Lung (tissue), 11 donors: ENCODE measurements at regions not wholly inside any gene's neighbourhood (a gene's known extent, or its start where the extent isn't known, plus 50 kb on each side); places are given as distances from the start of the nearest gene placed in this dataset.

Experiments
- ATAC-seq: fragments of 200-7000 bp; cut with Tn5 transposase; one replicate; pipeline ENCODE4 v1.9.1; 2020; ENCODE audit warnings: moderate number of reproducible peaks; ENCODE audit not compliant: insufficient read depth, low FRiP score
- DNase-seq, 3 donors: peaks; one replicate each; pipeline ENCODE4 v3.0.0-alpha.2; 2013 to 2017
- H3K27ac ChIP-seq, 2 donors: one replicate each; pipeline ENCODE4 v1.5.1; 2013; ENCODE audit warnings: mild to moderate bottlenecking in 2 of 2, moderate library complexity in 2 of 2, control low read depth in 1 of 2, inconsistent platforms in 1 of 2, low read depth in 1 of 2, low read length in 1 of 2
- H3K27me3 ChIP-seq, 3 donors: one replicate each; pipeline ENCODE4 v1.5.1; 2013; ENCODE audit warnings: low read length in 2 of 3; ENCODE audit not compliant: control insufficient read depth in 3 of 3, insufficient read depth in 3 of 3
- H3K36me3 ChIP-seq, 4 donors: one replicate each; pipeline ENCODE4 v1.5.1; 2013; ENCODE audit warnings: low read length in 4 of 4, mild to moderate bottlenecking in 1 of 4, moderate library complexity in 1 of 4; ENCODE audit not compliant: control insufficient read depth in 4 of 4, insufficient read depth in 4 of 4
- H3K4me1 ChIP-seq, 5 donors: one replicate each; pipeline ENCODE4 v1.5.1; 2013; ENCODE audit warnings: low read length in 5 of 5, mild to moderate bottlenecking in 2 of 5, moderate library complexity in 1 of 5; ENCODE audit not compliant: control insufficient read depth in 5 of 5, insufficient read depth in 5 of 5
- H3K4me3 ChIP-seq: one replicate; pipeline ENCODE4 v1.5.1; 2013; ENCODE audit warnings: mild to moderate bottlenecking, control low read depth, moderate library complexity
- H3K9ac ChIP-seq, 2 donors: one replicate each; pipeline ENCODE4 v1.5.1; 2013; ENCODE audit warnings: low read length in 2 of 2, control low read depth in 1 of 2; ENCODE audit not compliant: insufficient read depth in 1 of 2
- H3K9me3 ChIP-seq, 4 donors: one replicate each; pipeline ENCODE4 v1.5.1; 2013; ENCODE audit warnings: low read length in 3 of 4, mild to moderate bottlenecking in 1 of 4, moderate library complexity in 1 of 4; ENCODE audit not compliant: control insufficient read depth in 4 of 4, insufficient read depth in 3 of 4
- CTCF ChIP-seq: IDR thresholded peaks from 2 replicates; pipeline ENCODE4 v1.5.1; 2012; ENCODE audit warnings: mild to moderate bottlenecking; ENCODE audit errors: control extremely low read depth, extremely low read depth
- WGBS, 2 donors: extraction: QIAGEN DNeasy Blood & Tissue Kit; methylation state at CpG; one replicate each; pipeline ENCODE4 v1.1.7; 2013; 5-methylcytosine and 5-hydroxymethylcytosine counted together
- donor health status: control.
- donor health status: control.
- donor health status: Bipolar disorder and iron deficiency.
- donor health status: healthy.
- donor health status: DM: yes; HTN: yes; CAD: no.

- Histone ChIP-seq H3K9me3 (no peaks in the 10 kb centered on the region), H3K27ac (no peak overlapping the region), H3K9ac (no peak overlapping the region), H3K4me3 (no peak overlapping the region), H3K4me1 (peaks cover 0 to 23% (median 6%) of the 10 kb centered on the region in 5 donors), H3K36me3 (no peaks in the 10 kb centered on the region), H3K27me3 (no peaks in the 10 kb centered on the region)
- TF ChIP-seq CTCF = no peak
- ATAC-seq (no peak), DNase-seq (no peak)
- 64 to 65% methylated on average over 3 of the region's 3 CpGs for WGBS, 2 donors
Observed at GRCh38 chr1:67614511-67614934, 70.5 kb upstream of the GADD45A start.

DNA sequence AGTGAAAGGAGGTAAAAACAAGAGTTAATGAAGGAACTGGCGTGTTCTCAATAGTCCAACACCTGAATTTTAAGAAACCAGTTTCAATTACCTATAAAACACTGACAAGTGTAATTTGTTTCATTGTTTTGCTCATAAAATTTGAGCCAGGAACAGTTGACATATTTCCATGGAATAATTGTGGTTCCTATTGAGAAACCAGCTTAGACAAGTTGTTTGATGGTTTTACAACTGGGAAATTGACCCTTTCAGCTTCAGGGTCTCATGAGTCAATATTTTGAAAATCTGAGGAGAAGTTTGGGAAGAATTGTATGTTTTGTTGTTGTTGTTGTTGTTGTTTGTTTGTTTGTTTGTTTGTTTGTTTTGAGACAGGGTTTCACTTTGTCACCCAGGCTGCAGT lies 69.1 kb upstream of the GADD45A start:
- H3K36me3 ChIP-seq = no peaks in the 10 kb centered on the region
- ATAC-seq = no peak
- H3K27ac ChIP-seq = no peak overlapping the region
- no peaks in the 10 kb centered on the region for H3K27me3 ChIP-seq
- H3K4me3 ChIP-seq = no peak overlapping the region
- 96% methylated on average over 1 of the region's 1 CpG for WGBS, 2 donors
- no peaks in the 10 kb centered on the region for H3K9me3 ChIP-seq
- H3K9ac ChIP-seq = no peak overlapping the region
- H3K4me1 ChIP-seq = peaks cover 0 to 24% (median 6%) of the 10 kb centered on the region in 5 donors
- TF ChIP-seq CTCF = no peak
- DNase-seq = no peak

GRCh38 chr1:67616394-67616985 lies 68.5 kb upstream of the GADD45A start:
- no peak for TF ChIP-seq CTCF
- no peak overlapping the region for H3K27ac ChIP-seq
- ATAC-seq (no peak), DNase-seq (no peak)
- H3K27me3 ChIP-seq = no peaks in the 10 kb centered on the region
- H3K9me3 ChIP-seq = no peaks in the 10 kb centered on the region
- peaks cover 0 to 24% (median 6%) of the 10 kb centered on the region in 5 donors for H3K4me1 ChIP-seq
- 94 to 96% methylated on average over 2 of the region's 2 CpGs for WGBS, 2 donors
- no peak overlapping the region for H3K4me3 ChIP-seq
- H3K9ac ChIP-seq = no peak overlapping the region
- no peaks in the 10 kb centered on the region for H3K36me3 ChIP-seq
